ENCODE measurements at regions not wholly inside any gene's neighbourhood (a gene's known extent, or its start where the extent isn't known, plus 50 kb on each side); places are given as distances from the start of the nearest gene placed in this dataset.
A peak's percentile ranks its signal among the peaks of the same experiment; 100 is the strongest.

DNA sequence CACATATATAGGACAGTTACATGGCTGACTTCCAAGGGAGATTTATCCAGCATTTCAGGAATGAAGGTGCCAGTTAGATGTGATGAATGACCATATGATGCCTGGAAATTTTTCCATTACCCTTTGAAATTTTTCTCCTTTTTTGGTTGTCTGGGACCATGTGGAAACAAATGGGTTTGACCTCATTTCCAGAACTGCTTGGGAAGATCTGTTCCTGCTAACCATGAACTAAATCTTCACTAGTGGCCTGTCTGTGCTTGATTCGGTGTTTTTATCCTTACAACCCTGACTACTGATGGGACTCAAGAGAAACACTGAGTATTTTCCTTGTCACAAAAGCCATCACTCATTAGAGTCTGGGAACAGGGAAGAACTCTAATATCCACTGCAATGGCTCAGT lies 409.4 kb downstream of the PDCD6IP start:
- Histone ChIP-seq H3K4me3 (ENCODE audit: low read depth, low read length) (peak overlapping the region; percentile 27; the same call in 1 of the 2 replicates), H3K27me3 (ENCODE audit: insufficient read depth, low read length) (no peaks in the 10 kb centered on the region), H3K27ac (ENCODE audit: low read depth, low read length) (peak overlapping the region; percentile 64; the same call in 1 of the 2 replicates), H3K4me1 (ENCODE audit: control insufficient read depth, insufficient read depth, low read length, unreplicated experiment) (peaks cover 28% of the 10 kb centered on the region), H3K36me3 (ENCODE audit: insufficient read depth, low read length) (no peaks in the 10 kb centered on the region), H3K79me2 (ENCODE audit: control insufficient read depth, insufficient read depth, low read length, unreplicated experiment) (no peaks in the 10 kb centered on the region), H2AFZ (ENCODE audit: low read length, unreplicated experiment) (peak overlapping the region; percentile 68)

DNA sequence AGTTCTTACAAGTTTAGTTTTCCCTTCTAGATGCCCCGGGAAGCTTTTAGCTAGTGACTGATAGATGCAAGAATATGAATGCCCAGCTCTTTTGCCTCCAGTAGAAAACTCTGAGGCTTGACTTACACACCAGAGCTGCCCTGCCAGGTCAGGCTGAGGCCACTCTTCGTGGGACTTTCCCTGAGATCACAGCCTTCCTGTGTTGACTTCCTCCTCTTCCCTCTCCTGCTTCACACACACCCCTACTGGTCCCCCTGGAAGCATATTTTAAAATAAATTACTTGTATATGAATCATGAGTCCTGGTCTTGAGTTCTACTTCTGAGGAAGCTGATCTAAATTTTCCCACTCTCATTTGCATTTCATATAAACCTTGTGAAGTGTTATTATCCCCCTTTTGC lies 413.7 kb downstream of the PDCD6IP start:
- Histone ChIP-seq H2AFZ (ENCODE audit: low read length, unreplicated experiment) (no peak overlapping the region), H3K27me3 (ENCODE audit: insufficient read depth, low read length) (no peaks in the 10 kb centered on the region), H3K4me1 (ENCODE audit: control insufficient read depth, insufficient read depth, low read length, unreplicated experiment) (peaks cover 30% of the 10 kb centered on the region), H3K27ac (ENCODE audit: low read depth, low read length) (peak overlapping the region; percentile 5), H3K36me3 (ENCODE audit: insufficient read depth, low read length) (no peaks in the 10 kb centered on the region), H3K4me3 (ENCODE audit: low read depth, low read length) (no peak overlapping the region), H3K79me2 (ENCODE audit: control insufficient read depth, insufficient read depth, low read length, unreplicated experiment) (no peaks in the 10 kb centered on the region)

DNA sequence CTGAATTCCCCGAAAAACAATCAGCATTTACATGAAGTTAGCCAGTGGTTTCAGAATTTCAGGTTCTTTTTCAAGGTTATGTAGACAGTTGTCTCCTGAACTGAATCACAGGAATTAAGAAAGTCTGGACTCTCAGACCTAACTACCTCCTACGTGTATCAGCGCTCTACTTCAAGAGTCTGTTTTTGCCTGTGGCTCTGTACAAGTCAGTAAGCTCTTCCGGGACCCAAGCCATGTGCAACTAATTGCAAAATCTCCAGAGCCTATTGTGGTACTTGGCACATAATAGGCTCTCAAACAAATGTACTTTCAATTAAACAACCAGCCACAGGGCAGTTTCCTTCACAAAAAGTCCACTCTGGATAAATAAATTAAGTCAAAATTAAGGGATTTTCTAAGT lies 414.2 kb downstream of the PDCD6IP start:
- H3K4me3 ChIP-seq (ENCODE audit: low read depth, low read length), result no peak overlapping the region
- H3K36me3 ChIP-seq (ENCODE audit: insufficient read depth, low read length), result no peaks in the 10 kb centered on the region
- H3K27me3 ChIP-seq (ENCODE audit: insufficient read depth, low read length), result no peaks in the 10 kb centered on the region
- no peaks in the 10 kb centered on the region for H3K79me2 ChIP-seq (ENCODE audit: control insufficient read depth, insufficient read depth, low read length, unreplicated experiment)
- no peak overlapping the region for H2AFZ ChIP-seq (ENCODE audit: low read length, unreplicated experiment)
- peak overlapping the region; percentile 5 for H3K27ac ChIP-seq (ENCODE audit: low read depth, low read length)
- H3K4me1 ChIP-seq (ENCODE audit: control insufficient read depth, insufficient read depth, low read length, unreplicated experiment), result peaks cover 26% of the 10 kb centered on the region

DNA sequence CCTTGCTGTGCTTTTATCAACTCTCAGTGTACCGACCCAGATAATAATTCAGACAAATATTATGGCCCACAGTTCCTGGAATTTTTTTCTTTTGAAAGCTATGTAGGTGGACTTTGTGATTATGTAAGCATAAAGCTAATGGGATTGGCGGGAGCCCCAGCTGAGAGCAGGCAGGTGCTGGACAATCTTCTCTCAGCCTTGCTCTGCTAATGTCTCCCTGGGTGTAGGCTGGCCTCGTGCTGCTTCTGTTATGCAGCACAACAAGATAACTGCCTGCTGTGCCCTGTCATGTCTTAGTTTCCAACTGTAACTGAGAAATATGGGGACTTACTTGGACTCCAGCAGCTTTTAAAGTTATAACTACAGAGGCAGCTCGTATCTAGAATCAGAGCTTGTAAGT lies 415.0 kb downstream of the PDCD6IP start:
- H3K4me3 ChIP-seq (ENCODE audit: low read depth, low read length), result no peak overlapping the region
- H3K27ac ChIP-seq (ENCODE audit: low read depth, low read length), result no peak overlapping the region
- H3K79me2 ChIP-seq (ENCODE audit: control insufficient read depth, insufficient read depth, low read length, unreplicated experiment), result no peaks in the 10 kb centered on the region
- H3K36me3 ChIP-seq (ENCODE audit: insufficient read depth, low read length), result no peaks in the 10 kb centered on the region
- H3K27me3 ChIP-seq (ENCODE audit: insufficient read depth, low read length), result no peaks in the 10 kb centered on the region
- peaks cover 19% of the 10 kb centered on the region for H3K4me1 ChIP-seq (ENCODE audit: control insufficient read depth, insufficient read depth, low read length, unreplicated experiment)
- H2AFZ ChIP-seq (ENCODE audit: low read length, unreplicated experiment), result no peak overlapping the region

DNA sequence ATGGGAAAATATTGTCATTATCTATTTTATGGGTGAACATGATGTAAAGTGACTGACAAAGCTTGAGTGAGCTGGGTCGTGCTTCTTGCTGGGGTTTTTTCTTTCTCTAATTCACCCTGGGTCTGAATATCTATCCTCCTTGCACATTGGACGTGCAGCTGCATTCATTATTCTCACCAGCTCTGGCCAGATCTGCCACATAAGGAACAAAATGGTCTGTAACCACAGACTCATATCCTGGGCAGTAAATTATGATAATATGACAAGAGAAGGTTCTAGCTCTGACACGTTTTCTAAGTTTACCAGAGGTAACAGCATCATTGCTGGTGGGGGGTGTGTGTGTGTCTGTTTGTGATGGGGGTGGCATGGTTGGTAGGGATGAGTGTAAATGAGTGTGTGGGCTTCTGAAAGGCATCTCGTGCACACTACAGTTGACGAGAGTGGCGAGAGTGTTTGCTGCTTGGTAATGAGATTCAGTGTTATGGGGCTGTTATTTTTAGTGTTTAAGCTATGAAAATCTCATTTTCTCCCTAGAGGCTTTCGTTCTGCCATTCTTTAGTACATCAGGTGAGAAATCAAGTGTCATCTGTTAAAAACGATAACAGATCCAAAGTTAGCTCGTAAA lies 418.4 kb downstream of the PDCD6IP start:
- peaks cover 30% of the 10 kb centered on the region for H3K4me1 ChIP-seq (ENCODE audit: control insufficient read depth, insufficient read depth, low read length, unreplicated experiment)
- H3K79me2 ChIP-seq (ENCODE audit: control insufficient read depth, insufficient read depth, low read length, unreplicated experiment), result no peaks in the 10 kb centered on the region
- no peak overlapping the region for H3K4me3 ChIP-seq (ENCODE audit: low read depth, low read length)
- no peak overlapping the region for H3K27ac ChIP-seq (ENCODE audit: low read depth, low read length)
- H2AFZ ChIP-seq (ENCODE audit: low read length, unreplicated experiment), result no peak overlapping the region
- H3K27me3 ChIP-seq (ENCODE audit: insufficient read depth, low read length), result no peaks in the 10 kb centered on the region
- no peaks in the 10 kb centered on the region for H3K36me3 ChIP-seq (ENCODE audit: insufficient read depth, low read length)

DNA sequence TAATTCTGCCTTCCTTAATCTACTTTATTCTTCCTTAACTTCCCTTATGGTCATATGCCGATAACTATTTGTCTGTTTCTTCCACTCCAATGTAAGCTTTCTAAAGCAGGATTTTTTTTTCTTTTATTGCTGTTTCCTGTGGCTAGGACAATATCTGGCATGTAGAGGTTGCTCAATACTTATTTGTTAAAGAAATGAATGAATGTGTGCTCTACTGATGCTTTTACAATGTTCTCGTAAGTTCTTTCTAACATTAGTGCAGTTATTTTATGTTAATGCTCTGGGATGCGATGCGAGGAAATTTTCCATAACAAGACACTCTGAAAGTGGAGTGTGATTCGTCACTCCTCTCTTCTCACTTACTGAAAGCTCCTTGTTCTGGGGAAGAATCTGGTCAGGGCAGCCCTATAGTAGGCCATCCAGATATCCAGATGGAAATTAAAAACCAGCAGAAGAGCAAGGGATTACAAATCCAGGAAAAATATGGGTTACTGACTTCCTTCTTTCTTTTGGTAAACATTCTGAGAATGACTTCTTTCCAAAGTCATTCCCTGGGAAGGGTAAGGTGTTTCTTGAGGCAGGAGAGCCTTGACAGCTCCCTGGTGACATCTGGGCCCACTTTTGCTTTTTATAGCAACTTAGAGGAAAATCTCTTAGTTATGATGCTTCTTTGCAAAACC lies 420.4 kb downstream of the PDCD6IP start:
- Histone ChIP-seq H3K27me3 (ENCODE audit: insufficient read depth, low read length) (no peaks in the 10 kb centered on the region), H3K4me3 (ENCODE audit: low read depth, low read length) (no peak overlapping the region), H2AFZ (ENCODE audit: low read length, unreplicated experiment) (no peak overlapping the region)

DNA sequence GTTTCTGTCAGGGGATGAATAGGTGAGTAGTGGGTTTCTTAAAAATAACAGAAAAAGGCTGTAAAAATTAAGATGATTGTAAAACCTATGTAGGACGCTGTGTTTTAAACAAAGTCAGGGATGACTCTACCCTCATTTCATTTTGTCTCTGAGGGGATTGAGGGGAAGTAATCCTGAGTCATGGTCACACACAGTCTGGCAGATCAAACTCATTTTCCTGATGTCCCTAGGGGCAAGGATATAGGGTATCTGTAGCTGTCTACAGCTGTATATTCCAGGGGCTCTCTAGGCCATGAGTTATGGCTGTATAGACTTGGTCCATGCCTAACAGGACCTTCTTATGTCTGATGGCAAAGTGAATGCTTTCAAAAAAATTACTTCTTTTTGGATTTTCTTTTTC lies 421.1 kb downstream of the PDCD6IP start:
- Histone ChIP-seq H3K4me3 (ENCODE audit: low read depth, low read length) (no peak overlapping the region), H3K27me3 (ENCODE audit: insufficient read depth, low read length) (no peaks in the 10 kb centered on the region), H2AFZ (ENCODE audit: low read length, unreplicated experiment) (no peak overlapping the region), H3K27ac (ENCODE audit: low read depth, low read length) (no peak overlapping the region), H3K36me3 (ENCODE audit: insufficient read depth, low read length) (no peaks in the 10 kb centered on the region), H3K4me1 (ENCODE audit: control insufficient read depth, insufficient read depth, low read length, unreplicated experiment) (peaks cover 14% of the 10 kb centered on the region), H3K79me2 (ENCODE audit: control insufficient read depth, insufficient read depth, low read length, unreplicated experiment) (no peaks in the 10 kb centered on the region)

More for the DNA sequence above, 420.4 kb downstream of the PDCD6IP start:
- Histone ChIP-seq H3K36me3 (ENCODE audit: insufficient read depth, low read length) (no peaks in the 10 kb centered on the region), H3K79me2 (ENCODE audit: control insufficient read depth, insufficient read depth, low read length, unreplicated experiment) (no peaks in the 10 kb centered on the region), H3K4me1 (ENCODE audit: control insufficient read depth, insufficient read depth, low read length, unreplicated experiment) (peaks cover 14% of the 10 kb centered on the region), H3K27ac (ENCODE audit: low read depth, low read length) (no peak overlapping the region)

DNA sequence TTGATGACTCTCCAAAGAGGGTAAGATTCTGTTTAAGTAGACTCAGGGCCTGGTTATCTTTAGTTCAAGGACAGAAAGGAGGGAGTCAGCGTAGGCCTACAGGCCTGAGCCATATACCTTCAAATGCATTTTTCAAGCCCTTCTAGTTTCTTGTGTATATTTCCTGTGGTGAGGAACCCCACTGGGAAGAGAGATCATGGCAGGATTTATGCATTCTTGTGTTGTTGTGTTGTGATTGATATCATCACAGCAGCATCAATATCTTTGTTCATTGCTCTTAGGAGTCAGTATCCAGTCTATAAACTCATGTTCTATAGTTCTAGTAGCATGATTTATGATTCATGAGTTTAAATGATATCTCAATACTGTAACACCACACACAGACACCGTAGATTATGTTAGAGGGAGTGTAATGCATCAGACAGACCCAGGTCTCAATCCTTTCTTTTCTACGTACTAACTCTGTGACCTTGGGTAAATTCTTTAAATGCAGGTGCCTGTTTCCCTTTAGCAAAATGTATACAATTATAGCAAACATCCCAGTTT lies 427.5 kb downstream of the PDCD6IP start:
- Histone ChIP-seq H3K79me2 (ENCODE audit: control insufficient read depth, insufficient read depth, low read length, unreplicated experiment) (no peaks in the 10 kb centered on the region), H3K4me1 (ENCODE audit: control insufficient read depth, insufficient read depth, low read length, unreplicated experiment) (no peaks in the 10 kb centered on the region), H3K27ac (ENCODE audit: low read depth, low read length) (no peak overlapping the region), H3K4me3 (ENCODE audit: low read depth, low read length) (no peak overlapping the region), H2AFZ (ENCODE audit: low read length, unreplicated experiment) (peak overlapping the region; percentile 25), H3K36me3 (ENCODE audit: insufficient read depth, low read length) (no peaks in the 10 kb centered on the region), H3K27me3 (ENCODE audit: insufficient read depth, low read length) (no peaks in the 10 kb centered on the region)

DNA sequence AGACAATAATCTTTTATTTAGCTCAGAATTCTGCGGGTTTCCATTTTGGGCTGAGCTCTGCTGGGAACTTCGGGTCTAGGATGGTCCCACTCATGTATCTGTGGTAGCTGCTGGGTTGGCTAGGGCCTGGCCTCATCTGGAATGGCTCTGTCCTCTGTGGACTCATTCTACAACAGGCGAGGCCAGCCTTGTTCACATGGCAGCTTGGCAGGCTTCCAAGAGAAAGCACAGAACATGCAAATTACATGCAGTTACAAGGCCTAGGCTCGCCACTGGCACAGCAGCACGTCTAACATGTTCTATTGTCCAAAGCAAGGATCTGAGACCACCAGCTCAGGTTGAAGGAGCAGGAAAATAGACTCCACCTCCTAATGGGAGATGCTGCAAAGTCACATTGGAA lies 431.4 kb downstream of the PDCD6IP start:
- Histone ChIP-seq H3K4me1 (ENCODE audit: control insufficient read depth, insufficient read depth, low read length, unreplicated experiment) (no peaks in the 10 kb centered on the region), H3K36me3 (ENCODE audit: insufficient read depth, low read length) (no peaks in the 10 kb centered on the region), H3K4me3 (ENCODE audit: low read depth, low read length) (no peak overlapping the region), H3K27ac (ENCODE audit: low read depth, low read length) (no peak overlapping the region), H2AFZ (ENCODE audit: low read length, unreplicated experiment) (no peak overlapping the region), H3K79me2 (ENCODE audit: control insufficient read depth, insufficient read depth, low read length, unreplicated experiment) (no peaks in the 10 kb centered on the region), H3K27me3 (ENCODE audit: insufficient read depth, low read length) (no peaks in the 10 kb centered on the region)

DNA sequence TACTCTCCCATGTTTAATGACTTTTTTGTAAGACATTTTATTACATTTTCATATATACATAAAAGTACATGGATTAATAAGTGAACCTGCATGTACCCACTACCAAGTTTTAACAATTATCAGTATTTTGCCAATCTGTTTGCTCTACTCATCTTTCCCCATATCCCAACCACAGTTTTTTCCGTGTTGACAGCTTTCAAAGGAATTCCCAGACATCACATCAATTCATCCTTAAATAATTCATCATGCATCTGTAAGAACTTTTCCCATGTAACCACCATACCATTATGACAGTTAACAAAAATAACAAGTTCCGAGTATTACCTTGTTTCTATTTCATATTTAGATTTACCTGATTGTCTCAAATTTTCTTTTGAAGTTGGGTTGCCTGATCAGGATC lies 436.7 kb downstream of the PDCD6IP start:
- Histone ChIP-seq H3K27me3 (ENCODE audit: insufficient read depth, low read length) (no peaks in the 10 kb centered on the region), H3K79me2 (ENCODE audit: control insufficient read depth, insufficient read depth, low read length, unreplicated experiment) (no peaks in the 10 kb centered on the region), H2AFZ (ENCODE audit: low read length, unreplicated experiment) (no peak overlapping the region), H3K4me1 (ENCODE audit: control insufficient read depth, insufficient read depth, low read length, unreplicated experiment) (no peaks in the 10 kb centered on the region), H3K4me3 (ENCODE audit: low read depth, low read length) (no peak overlapping the region), H3K36me3 (ENCODE audit: insufficient read depth, low read length) (no peaks in the 10 kb centered on the region), H3K27ac (ENCODE audit: low read depth, low read length) (no peak overlapping the region)

DNA sequence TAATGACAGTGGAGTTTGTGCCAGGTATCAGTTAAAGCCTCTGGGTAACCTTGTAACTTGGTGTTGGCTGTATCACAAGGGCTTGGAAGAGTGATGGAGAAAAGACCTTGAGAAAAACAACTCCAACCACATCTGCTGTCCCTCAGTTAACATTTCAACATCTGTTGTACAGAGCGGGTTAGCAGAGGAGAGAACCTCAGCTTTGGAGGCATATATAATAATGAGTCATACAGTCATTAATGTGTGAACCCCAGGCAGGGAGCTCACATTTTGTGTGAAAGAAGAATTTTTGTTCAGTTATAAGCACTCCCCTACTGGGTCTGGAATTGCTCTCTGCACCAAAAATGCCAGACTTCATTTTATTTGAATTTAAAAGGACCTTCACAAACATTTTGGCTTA lies 439.5 kb downstream of the PDCD6IP start:
- Histone ChIP-seq H3K79me2 (ENCODE audit: control insufficient read depth, insufficient read depth, low read length, unreplicated experiment) (no peaks in the 10 kb centered on the region), H3K27ac (ENCODE audit: low read depth, low read length) (no peak overlapping the region), H3K36me3 (ENCODE audit: insufficient read depth, low read length) (no peaks in the 10 kb centered on the region), H3K4me3 (ENCODE audit: low read depth, low read length) (no peak overlapping the region), H2AFZ (ENCODE audit: low read length, unreplicated experiment) (no peak overlapping the region), H3K4me1 (ENCODE audit: control insufficient read depth, insufficient read depth, low read length, unreplicated experiment) (no peaks in the 10 kb centered on the region), H3K27me3 (ENCODE audit: insufficient read depth, low read length) (no peaks in the 10 kb centered on the region)
